ENCODE measurements at regions not wholly inside any gene's neighbourhood (a gene's known extent, or its start where the extent isn't known, plus 50 kb on each side); places are given as distances from the start of the nearest gene placed in this dataset.
"Not testable (repeated sequence)": the region's sequence is repeated elsewhere in the genome, so short reads cannot be mapped to it uniquely, and the experiment has no call there.

- DNase-seq (ENCODE audit: low spot score) = no peak
These were observed 106.0 kb downstream of the MEX3B start for GRCh38 chr15:81939604-81940440.

GRCh38 chr15:81937189-81937588 lies 108.6 kb downstream of the MEX3B start:
- no peak for DNase-seq (ENCODE audit: low spot score)

GRCh38 chr15:81930582-81931369 lies 115.0 kb downstream of the MEX3B start:
- no peak for DNase-seq (ENCODE audit: low spot score)

GRCh38 chr15:81929557-81929956 lies 116.3 kb downstream of the MEX3B start:
- DNase-seq (ENCODE audit: low spot score) = no peak

- DNase-seq (ENCODE audit: low spot score) = no peak
These were observed 118.8 kb downstream of the MEX3B start for GRCh38 chr15:81926981-81927380.

GRCh38 chr15:81924729-81925128 lies 121.1 kb downstream of the MEX3B start:
- DNase-seq (ENCODE audit: low spot score) = no peak

GRCh38 chr15:81923561-81924350 lies 122.1 kb downstream of the MEX3B start:
- DNase-seq (ENCODE audit: low spot score) = no peak

- no peak for DNase-seq (ENCODE audit: low spot score)
These were observed 123.7 kb downstream of the MEX3B start for GRCh38 chr15:81922143-81922542.

GRCh38 chr15:81921163-81921562 lies 124.7 kb downstream of the MEX3B start:
- DNase-seq (ENCODE audit: low spot score) = no peak

- not testable (repeated sequence) for DNase-seq (ENCODE audit: low spot score)
These were observed 127.1 kb downstream of the MEX3B start for GRCh38 chr15:81918767-81919166.

- no peak for DNase-seq (ENCODE audit: low spot score)
These were observed 129.4 kb downstream of the MEX3B start for GRCh38 chr15:81916451-81916850.

- DNase-seq (ENCODE audit: low spot score) = no peak
These were observed 129.8 kb downstream of the MEX3B start for GRCh38 chr15:81915990-81916389.

GRCh38 chr15:81914734-81915256 lies 131.0 kb downstream of the MEX3B start:
- DNase-seq (ENCODE audit: low spot score) = no peak

- no peak for DNase-seq (ENCODE audit: low spot score)
These were observed 131.5 kb downstream of the MEX3B start for GRCh38 chr15:81914333-81914732.

- no peak for DNase-seq (ENCODE audit: low spot score)
These were observed 134.5 kb downstream of the MEX3B start for GRCh38 chr15:81911022-81911971.

GRCh38 chr15:81910355-81911021 lies 135.3 kb downstream of the MEX3B start:
- DNase-seq (ENCODE audit: low spot score) = no peak

GRCh38 chr15:81909011-81909358 lies 136.8 kb downstream of the MEX3B start:
- DNase-seq (ENCODE audit: low spot score) = no peak

GRCh38 chr15:81908111-81908510 lies 137.7 kb downstream of the MEX3B start:
- DNase-seq (ENCODE audit: low spot score) = no peak

GRCh38 chr15:81907521-81907920 lies 138.3 kb downstream of the MEX3B start:
- no peak for DNase-seq (ENCODE audit: low spot score)

- no peak for DNase-seq (ENCODE audit: low spot score)
These were observed 139.9 kb downstream of the MEX3B start for GRCh38 chr15:81905889-81906288.

Measured in mucosa of gallbladder (tissue), 1 donor.